Suprapubic skin (tissue), 4 donors: ENCODE measurements at regions not wholly inside any gene's neighbourhood (a gene's known extent, or its start where the extent isn't known, plus 50 kb on each side); places are given as distances from the start of the nearest gene placed in this dataset.

Source experiments
- DNase-seq, 2 donors: peaks; one replicate each; pipeline ENCODE4 v3.0.0-alpha.2; 2019; ENCODE audit warnings: low spot score in 2 of 2
- H3K27ac ChIP-seq: fragments of 200-600 bp; sonication (generic); one replicate; pipeline ENCODE4 v1.5.1; 2019
- H3K27me3 ChIP-seq: fragments of 200-600 bp; sonication (generic); one replicate; pipeline ENCODE4 v1.5.1; 2019
- H3K36me3 ChIP-seq: fragments of 200-600 bp; sonication (generic); one replicate; pipeline ENCODE4 v1.5.1; 2019
- H3K4me1 ChIP-seq: fragments of 200-600 bp; sonication (generic); one replicate; pipeline ENCODE4 v1.5.1; 2019
- H3K4me3 ChIP-seq: fragments of 200-600 bp; sonication (generic); one replicate; pipeline ENCODE4 v1.5.1; 2019; ENCODE audit warnings: mild to moderate bottlenecking
- H3K9me3 ChIP-seq: fragments of 200-600 bp; sonication (generic); one replicate; pipeline ENCODE4 v1.5.1; 2019
- CTCF ChIP-seq, 2 donors: fragments of 200-600 bp in 1 of 2; fragments of 450-650 bp in 1 of 2; sonication (generic) in 1 of 2; IDR thresholded peaks; one replicate each; pipeline ENCODE4 v1.5.1; 2016 to 2019; ENCODE audit warnings: antibody characterized with exemption in 2 of 2, mild to moderate bottlenecking in 1 of 2, moderate library complexity in 1 of 2
- EP300 ChIP-seq: sonication (generic); formaldehyde crosslinking; IDR thresholded peaks from one replicate; pipeline ENCODE4 v1.6.1; 2017; ENCODE audit warnings: antibody characterized with exemption
- POLR2A ChIP-seq, 2 donors: fragments of 450-650 bp; IDR thresholded peaks; one replicate each; pipeline ENCODE4 v1.6.1; 2017; ENCODE audit warnings: antibody characterized with exemption in 2 of 2, mild to moderate bottlenecking in 2 of 2, moderate library complexity in 2 of 2
- POLR2AphosphoS5 ChIP-seq, 3 donors: sonication (generic); formaldehyde crosslinking; IDR thresholded peaks; one replicate each; pipeline ENCODE4 v1.6.1; 2017; ENCODE audit warnings: antibody characterized with exemption in 3 of 3
- WGBS: methylation state at CpG from one replicate; pipeline ENCODE4 v1.1.5; 2018; 5-methylcytosine and 5-hydroxymethylcytosine counted together

GRCh38 chr7:128177768-128178550 is 63.1 kb upstream of the LEP start:
- H3K4me1 ChIP-seq = no peaks in the 10 kb centered on the region
- TF ChIP-seq POLR2A (IDR thresholded peaks at IDR 0.05) = no peak
- no peak for TF ChIP-seq EP300
- no peak for TF ChIP-seq POLR2AphosphoS5 (IDR thresholded peaks at IDR 0.05)
- TF ChIP-seq CTCF (IDR thresholded peaks at IDR 0.05) = no peak
- 60% methylated on average over 9 of the region's 9 CpGs for WGBS
- no peak overlapping the region for H3K4me3 ChIP-seq
- H3K27me3 ChIP-seq = peaks cover 29% of the 10 kb centered on the region
- no peaks in the 10 kb centered on the region for H3K9me3 ChIP-seq
- H3K36me3 ChIP-seq = no peaks in the 10 kb centered on the region
- DNase-seq = no peak
- H3K27ac ChIP-seq = no peak overlapping the region

DNA sequence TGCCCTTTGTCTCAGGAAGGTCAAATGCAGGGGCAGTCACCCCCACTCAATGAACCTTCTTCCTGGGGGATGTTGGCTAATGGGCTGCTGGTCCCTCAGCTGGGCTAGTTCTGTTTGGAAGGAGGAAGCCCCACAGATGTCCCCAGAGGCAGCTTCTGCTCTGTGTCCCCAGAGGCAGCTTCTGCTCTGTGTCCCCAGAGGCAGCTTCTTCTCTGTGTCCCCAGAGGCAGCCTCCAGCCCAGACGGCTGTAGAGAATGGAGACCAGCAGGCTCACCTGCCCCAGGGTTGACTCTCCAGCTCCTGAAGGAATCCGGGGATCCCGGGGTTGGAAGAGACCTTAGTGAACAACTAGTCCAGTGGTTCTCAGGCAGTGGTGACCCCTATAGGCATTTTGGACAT is 62.5 kb upstream of the LEP start:
- Histone ChIP-seq H3K27me3 (peaks cover 30% of the 10 kb centered on the region), H3K27ac (no peak overlapping the region), H3K9me3 (no peaks in the 10 kb centered on the region), H3K4me3 (no peak overlapping the region), H3K4me1 (no peaks in the 10 kb centered on the region), H3K36me3 (no peaks in the 10 kb centered on the region)
- 100% methylated on average over 1 of the region's 3 CpGs for WGBS
- DNase-seq = no peak
- no peak for TF ChIP-seq POLR2A (IDR thresholded peaks at IDR 0.05)
- TF ChIP-seq POLR2AphosphoS5 (IDR thresholded peaks at IDR 0.05) = no peak
- no peak for TF ChIP-seq EP300
- TF ChIP-seq CTCF (IDR thresholded peaks at IDR 0.05) = no peak

GRCh38 chr7:128188396-128189230 is 52.5 kb upstream of the LEP start:
- no peaks in the 10 kb centered on the region for H3K4me1 ChIP-seq
- no peak overlapping the region for H3K4me3 ChIP-seq
- TF ChIP-seq POLR2A (IDR thresholded peaks at IDR 0.05) = no peak
- TF ChIP-seq CTCF (IDR thresholded peaks at IDR 0.05) = no peak
- TF ChIP-seq POLR2AphosphoS5 (IDR thresholded peaks at IDR 0.05) = no peak
- TF ChIP-seq EP300 = no peak
- no peaks in the 10 kb centered on the region for H3K9me3 ChIP-seq
- no peaks in the 10 kb centered on the region for H3K36me3 ChIP-seq
- DNase-seq = no peak
- peaks cover 35% of the 10 kb centered on the region for H3K27me3 ChIP-seq
- WGBS = 71% methylated on average over 14 of the region's 16 CpGs
- no peak overlapping the region for H3K27ac ChIP-seq

DNA sequence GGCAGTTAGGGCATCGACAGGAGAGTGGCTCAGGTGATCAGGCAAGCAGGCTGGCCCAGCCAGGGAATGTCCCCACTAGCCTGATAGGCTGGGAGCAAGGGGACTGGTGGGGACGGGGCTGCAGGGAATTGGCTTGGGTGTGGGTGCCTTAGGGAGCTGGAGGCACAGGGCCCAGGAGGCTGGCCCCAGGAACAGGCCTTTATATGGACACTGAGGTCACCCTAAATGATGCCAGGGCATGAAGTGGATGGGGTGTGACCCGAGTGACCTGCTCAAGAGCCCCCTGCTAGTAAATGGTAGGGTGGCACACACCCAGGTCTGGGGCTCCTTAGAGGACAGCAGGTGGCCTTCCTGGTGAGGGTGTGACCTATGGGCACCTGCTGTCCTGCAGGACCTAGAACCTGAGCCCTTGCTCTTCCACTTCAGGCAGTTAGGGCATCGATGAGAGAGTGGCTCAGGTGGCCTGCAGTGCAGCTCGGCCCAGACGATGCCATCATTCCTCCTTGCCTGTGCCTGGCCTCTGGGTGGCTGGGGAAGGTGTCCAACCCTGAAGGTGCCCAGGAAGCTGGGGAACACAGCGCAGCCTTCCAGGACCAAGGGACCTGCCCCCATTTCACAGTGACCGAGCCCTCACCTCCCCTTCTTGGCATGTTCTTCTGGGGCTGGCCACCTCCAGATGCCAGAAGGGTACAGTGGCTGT is 51.7 kb upstream of the LEP start:
- H3K4me3 ChIP-seq = no peak overlapping the region
- H3K27me3 ChIP-seq = peaks cover 33% of the 10 kb centered on the region
- 100% methylated on average over 3 of the region's 8 CpGs for WGBS
- TF ChIP-seq CTCF (IDR thresholded peaks at IDR 0.05) (no peak), POLR2A (IDR thresholded peaks at IDR 0.05) (no peak), EP300 (no peak), POLR2AphosphoS5 (IDR thresholded peaks at IDR 0.05) (no peak)
- H3K9me3 ChIP-seq = peaks cover 5% of the 10 kb centered on the region
- no peaks in the 10 kb centered on the region for H3K36me3 ChIP-seq
- no peaks in the 10 kb centered on the region for H3K4me1 ChIP-seq
- DNase-seq = peak; percentile 36 to 63
- no peak overlapping the region for H3K27ac ChIP-seq
